GM12892 (cell line): ENCODE measurements at regions not wholly inside any gene's neighbourhood (a gene's known extent, or its start where the extent isn't known, plus 50 kb on each side); places are given as distances from the start of the nearest gene placed in this dataset.
"Not testable (repeated sequence)": the region's sequence is repeated elsewhere in the genome, so short reads cannot be mapped to it uniquely, and the experiment has no call there.

ENCODE experiments used
- DNase-seq: peaks from one replicate; pipeline ENCODE4 v3.0.0; 2011; ENCODE audit not compliant: insufficient read length
- FAIRE-seq: peaks from 2 replicates; lab custom pipeline; 2011; peaks lifted over from hg19 to GRCh38; lab: Jason Lieb, UNC
- POLR2A ChIP-seq: IDR thresholded peaks from 2 replicates; pipeline ENCODE4 v1.6.1; 2011; ENCODE audit warnings: low read depth, low read length, control low read depth
- POLR2AphosphoS5 ChIP-seq: IDR thresholded peaks from 2 replicates; pipeline ENCODE4 v1.6.1; 2011; ENCODE audit warnings: low read depth, low read length, control low read depth
- TAF1 ChIP-seq: IDR thresholded peaks from 2 replicates; pipeline ENCODE4 v1.6.1; 2011; ENCODE audit warnings: low read depth, mild to moderate bottlenecking, control low read depth, low read length, borderline replicate concordance

- no peak for FAIRE-seq
- no peak for TF ChIP-seq POLR2A
- no peak for TF ChIP-seq TAF1
- TF ChIP-seq POLR2AphosphoS5 = no peak
Measured at GRCh38 chr6:113680301-113680700, 176.8 kb upstream of the MARCKS start.

DNA sequence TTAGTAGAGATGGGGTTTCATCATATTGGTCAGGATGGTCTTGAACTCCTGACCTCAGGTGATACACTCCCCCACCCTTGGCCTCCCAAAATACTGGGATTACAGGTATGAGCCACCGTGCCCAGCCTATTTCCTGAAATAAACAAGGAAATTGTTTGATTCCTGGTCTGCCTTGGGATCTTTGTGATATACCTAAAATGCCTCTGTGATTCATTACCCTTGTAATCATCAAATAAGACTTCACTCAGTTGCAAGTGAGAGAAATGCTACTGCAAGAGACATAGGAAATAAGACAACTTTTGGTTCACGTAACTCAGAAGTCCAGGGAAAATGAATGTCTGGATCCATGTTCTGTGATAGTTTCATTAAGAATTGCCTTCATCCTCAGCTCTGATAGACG lies 173.2 kb upstream of the MARCKS start:
- FAIRE-seq (no peak), DNase-seq (no peak)
- TF ChIP-seq POLR2A (no peak), POLR2AphosphoS5 (no peak), TAF1 (no peak)

More at GRCh38 chr6:113680301-113680700, 176.8 kb upstream of the MARCKS start:
- no peak for DNase-seq

GRCh38 chr6:113684382-113684901 lies 172.7 kb upstream of the MARCKS start:
- no peak for DNase-seq
- TF ChIP-seq POLR2A (no peak), TAF1 (no peak), POLR2AphosphoS5 (no peak)
- FAIRE-seq = no peak

GRCh38 chr6:113686049-113686448 lies 171.1 kb upstream of the MARCKS start:
- FAIRE-seq (no peak), DNase-seq (no peak)
- TF ChIP-seq POLR2A = no peak
- TF ChIP-seq POLR2AphosphoS5 = no peak
- no peak for TF ChIP-seq TAF1

DNA sequence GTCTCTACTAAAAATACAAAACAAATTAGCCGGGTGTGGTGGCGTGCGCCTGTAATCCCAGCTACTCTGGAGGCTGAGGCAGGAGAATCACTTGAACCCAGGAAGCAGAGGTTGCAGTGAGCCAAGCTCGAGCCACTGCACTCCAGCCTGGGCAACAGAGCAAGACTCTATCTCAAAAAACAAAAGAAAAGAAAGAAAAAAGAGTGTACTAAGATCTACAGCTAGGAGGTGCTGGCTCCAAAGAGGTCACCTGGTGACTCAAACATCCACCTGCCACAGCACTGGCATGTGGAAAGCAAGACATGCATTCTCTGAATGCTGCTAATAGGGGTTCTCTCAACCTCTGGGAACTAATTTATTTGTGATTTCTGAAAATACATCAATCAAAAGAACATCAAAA lies 167.5 kb upstream of the MARCKS start:
- DNase-seq, FAIRE-seq: not testable (repeated sequence)

DNA sequence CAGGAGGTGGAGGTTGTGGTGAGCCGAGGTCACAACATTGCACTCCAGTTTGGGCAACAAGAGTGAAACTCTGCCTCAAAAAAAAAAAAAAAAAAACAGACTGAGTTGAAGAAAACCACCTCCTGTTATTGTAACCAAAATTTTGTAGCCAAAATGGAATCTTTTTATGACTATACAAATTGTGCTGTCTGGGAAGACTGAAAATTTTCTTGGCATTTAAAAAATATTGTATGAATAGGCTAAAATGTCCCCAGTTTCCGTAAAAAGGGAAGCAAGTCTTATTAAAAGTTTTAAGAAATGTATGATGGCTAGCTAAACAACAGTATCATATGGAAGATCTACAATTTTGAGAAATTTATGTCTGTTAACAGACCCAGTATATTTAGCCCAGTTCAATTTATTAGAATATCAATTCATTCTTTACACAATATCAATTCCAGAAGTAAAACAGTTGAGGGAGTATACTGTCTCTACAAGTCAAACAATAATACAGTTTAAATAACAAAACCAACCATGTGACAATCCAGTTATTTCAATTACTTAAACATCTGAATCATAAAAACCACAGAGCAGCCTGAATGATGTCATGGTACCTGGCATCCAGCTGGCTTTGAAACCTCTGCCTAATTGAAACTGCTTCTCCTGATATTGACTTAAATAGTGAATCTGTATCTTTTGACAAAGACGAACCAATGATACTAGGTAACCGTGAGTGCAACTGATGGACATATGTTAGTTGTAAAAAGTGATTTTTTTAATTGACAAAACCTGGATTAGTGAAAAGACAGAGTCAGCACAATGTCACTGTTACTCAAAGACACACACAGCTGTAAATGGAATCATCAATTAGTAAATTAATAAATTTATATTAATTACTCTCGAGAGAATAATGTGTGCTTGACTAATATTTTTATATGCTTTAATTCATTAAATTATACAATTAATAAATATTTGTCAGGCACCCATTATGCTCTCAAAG lies 166.6 kb upstream of the MARCKS start:
- DNase-seq (no peak), FAIRE-seq (no peak)
- no peak for TF ChIP-seq TAF1
- TF ChIP-seq POLR2AphosphoS5 = no peak
- TF ChIP-seq POLR2A = no peak

DNA sequence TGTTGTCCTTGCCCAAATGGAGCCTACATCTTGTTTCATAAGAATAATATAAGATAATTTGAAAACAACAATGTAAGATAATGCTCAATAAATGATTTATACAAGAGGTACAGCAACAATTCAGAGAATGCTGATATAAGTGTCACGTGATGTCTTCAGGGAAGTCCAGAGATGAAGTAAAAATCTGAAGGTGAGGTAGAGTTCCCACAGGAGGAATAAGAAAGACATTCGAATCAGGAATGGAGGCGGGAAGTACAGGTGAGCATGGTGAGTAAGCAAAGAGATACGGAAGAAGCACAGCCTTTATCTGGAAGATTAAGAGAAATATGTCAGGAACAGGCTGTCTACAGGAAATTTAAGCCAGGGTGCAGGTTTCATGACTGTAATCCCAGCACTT lies 165.9 kb upstream of the MARCKS start:
- FAIRE-seq (no peak), DNase-seq (no peak)
- TF ChIP-seq POLR2A (no peak), POLR2AphosphoS5 (no peak), TAF1 (no peak)

DNA sequence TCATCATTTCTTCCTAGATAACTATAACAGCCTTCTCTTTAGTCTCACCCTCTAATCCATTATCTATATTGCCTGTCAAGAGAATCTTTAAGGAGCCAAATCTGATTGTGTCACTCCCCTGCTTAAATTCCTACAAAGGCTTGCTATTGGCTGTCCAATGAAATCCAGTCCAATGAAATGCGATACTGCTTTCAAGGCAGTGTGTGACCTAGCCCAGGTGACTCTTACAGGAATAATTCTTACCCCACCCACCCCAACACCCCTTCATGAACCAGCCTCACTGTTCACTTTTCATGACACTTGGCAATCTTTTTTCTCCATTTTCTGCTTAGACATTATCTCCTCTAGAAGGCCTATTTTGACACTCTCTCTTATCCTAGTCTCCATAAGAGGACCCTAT lies 163.3 kb upstream of the MARCKS start:
- TF ChIP-seq TAF1 (no peak), POLR2AphosphoS5 (no peak), POLR2A (no peak)
- DNase-seq (no peak), FAIRE-seq (no peak)

GRCh38 chr6:113694278-113695077 lies 162.7 kb upstream of the MARCKS start:
- no peak for TF ChIP-seq POLR2A
- no peak for TF ChIP-seq POLR2AphosphoS5
- TF ChIP-seq TAF1 = no peak
- FAIRE-seq (no peak), DNase-seq (no peak)

DNA sequence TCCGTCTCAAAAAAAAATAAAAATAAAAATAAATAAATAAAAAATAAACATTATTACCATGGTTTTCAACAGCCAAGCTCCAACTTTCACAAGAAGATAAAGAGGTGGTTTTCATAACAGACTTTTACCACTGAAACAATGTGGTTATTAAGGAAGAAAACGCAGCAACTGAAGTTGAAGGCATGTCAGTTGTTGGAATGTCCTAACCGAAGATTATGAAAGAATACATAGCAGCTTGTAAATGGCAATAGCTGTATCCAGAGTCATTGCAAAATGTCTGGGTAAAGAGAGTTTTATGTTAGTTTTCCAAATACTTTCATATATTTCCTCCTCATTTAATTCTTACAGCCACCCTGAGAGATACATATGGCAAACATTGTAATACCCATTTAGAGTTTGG lies 161.6 kb upstream of the MARCKS start:
- FAIRE-seq (no peak), DNase-seq (no peak)
- no peak for TF ChIP-seq TAF1
- no peak for TF ChIP-seq POLR2A
- TF ChIP-seq POLR2AphosphoS5 = no peak

GRCh38 chr6:113696960-113697359 lies 160.2 kb upstream of the MARCKS start:
- DNase-seq = no peak
- TF ChIP-seq POLR2AphosphoS5 (no peak), POLR2A (no peak), TAF1 (no peak)
- FAIRE-seq = no peak
